ENCODE measurements at regions not wholly inside any gene's neighbourhood (a gene's known extent, or its start where the extent isn't known, plus 50 kb on each side); places are given as distances from the start of the nearest gene placed in this dataset.

- peak; percentile 61 for DNase-seq
- no peak overlapping the region for H3K4me3 ChIP-seq (ENCODE audit: low read depth, low read length)
- no peaks in the 10 kb centered on the region for H3K36me3 ChIP-seq
- H3K9me3 ChIP-seq (ENCODE audit: severe bottlenecking): no peaks in the 10 kb centered on the region
- H3K27me3 ChIP-seq (ENCODE audit: insufficient read depth, low read depth, severe bottlenecking): peaks cover 3% of the 10 kb centered on the region
- TF ChIP-seq CTCF (IDR thresholded peaks at IDR 0.05; ENCODE audit: low read depth, low read length): no peak
- H3K27ac ChIP-seq: no peak overlapping the region
Observed at GRCh38 chr1:57898531-57898930, 474.7 kb upstream of the DAB1 start.

- Histone ChIP-seq H3K9me3 (ENCODE audit: severe bottlenecking) (no peaks in the 10 kb centered on the region), H3K4me3 (ENCODE audit: low read depth, low read length) (no peak overlapping the region), H3K27me3 (ENCODE audit: insufficient read depth, low read depth, severe bottlenecking) (peaks cover 3% of the 10 kb centered on the region), H3K36me3 (no peaks in the 10 kb centered on the region), H3K27ac (no peak overlapping the region)
- no peak for TF ChIP-seq CTCF (IDR thresholded peaks at IDR 0.05; ENCODE audit: low read depth, low read length)
- peak; percentile 55 for DNase-seq
Observed at GRCh38 chr1:57897581-57897980, 473.7 kb upstream of the DAB1 start.

- H3K36me3 ChIP-seq: no peaks in the 10 kb centered on the region
- DNase-seq: no peak
- no peak overlapping the region for H3K4me3 ChIP-seq (ENCODE audit: low read depth, low read length)
- no peak for TF ChIP-seq CTCF (IDR thresholded peaks at IDR 0.05; ENCODE audit: low read depth, low read length)
- H3K27ac ChIP-seq: no peak overlapping the region
- H3K27me3 ChIP-seq (ENCODE audit: insufficient read depth, low read depth, severe bottlenecking): peaks cover 3% of the 10 kb centered on the region
- H3K9me3 ChIP-seq (ENCODE audit: severe bottlenecking): no peaks in the 10 kb centered on the region
Observed at GRCh38 chr1:57894315-57894714, 470.5 kb upstream of the DAB1 start.

DNA sequence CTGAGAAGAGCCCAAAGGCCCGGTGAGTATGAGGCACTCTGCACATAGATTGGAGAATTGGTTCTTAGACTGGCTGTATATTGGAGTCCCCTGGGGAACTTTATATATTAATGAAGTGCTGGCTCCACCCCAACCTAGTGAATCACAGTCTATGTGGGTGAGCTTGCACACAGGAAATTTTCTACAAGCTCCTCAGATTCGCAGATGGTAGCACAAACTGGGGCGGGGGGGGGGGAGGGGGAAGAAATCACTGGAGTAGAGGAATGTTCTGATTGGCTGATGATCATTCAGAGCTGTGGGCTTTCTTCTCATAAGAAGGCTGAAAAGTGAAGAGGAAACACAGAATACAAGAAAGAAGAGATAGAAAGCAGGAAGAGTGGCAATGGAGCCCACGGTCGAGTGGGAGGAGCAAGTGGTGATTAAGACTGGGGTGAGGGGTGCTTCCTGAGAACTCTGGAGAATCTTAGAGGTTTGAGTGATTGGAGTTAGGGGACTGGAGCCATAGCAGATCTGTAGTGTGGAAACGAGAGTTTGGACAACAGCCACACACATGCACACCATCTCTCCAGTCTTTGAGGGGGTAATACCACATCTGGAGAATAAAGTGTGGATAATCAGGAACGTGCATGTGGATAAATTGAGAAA, 465.9 kb upstream of the DAB1 start:
- H3K4me3 ChIP-seq (ENCODE audit: low read depth, low read length): no peak overlapping the region
- H3K27ac ChIP-seq: no peak overlapping the region
- H3K27me3 ChIP-seq (ENCODE audit: insufficient read depth, low read depth, severe bottlenecking): no peaks in the 10 kb centered on the region
- no peaks in the 10 kb centered on the region for H3K36me3 ChIP-seq
- no peaks in the 10 kb centered on the region for H3K9me3 ChIP-seq (ENCODE audit: severe bottlenecking)
- DNase-seq: no peak
- no peak for TF ChIP-seq CTCF (IDR thresholded peaks at IDR 0.05; ENCODE audit: low read depth, low read length)

DNA sequence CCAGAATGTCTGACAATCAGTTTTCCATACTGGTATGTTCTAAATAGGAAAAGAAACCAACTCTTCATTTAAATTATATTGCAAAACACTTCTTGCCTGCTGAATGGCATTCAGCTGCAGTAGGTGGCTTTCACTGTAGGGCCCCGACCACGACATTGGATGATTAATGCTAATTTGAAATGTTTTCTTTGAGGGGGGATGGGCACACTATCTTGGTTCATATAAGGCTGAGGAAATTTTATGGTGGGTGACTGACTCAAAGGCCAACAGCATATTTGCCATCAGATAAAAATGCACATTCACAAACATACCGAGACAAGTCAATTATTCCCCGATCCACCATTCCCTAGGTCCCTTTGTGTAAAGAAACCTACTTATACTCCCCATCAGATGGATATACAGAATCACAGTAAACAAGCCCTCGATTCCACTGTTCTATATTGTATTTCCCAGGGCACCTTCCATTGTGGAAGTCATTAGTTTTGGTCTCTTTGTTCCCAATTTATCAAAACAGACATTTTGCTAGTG, 464.2 kb upstream of the DAB1 start:
- no peak for DNase-seq
- no peak overlapping the region for H3K4me3 ChIP-seq (ENCODE audit: low read depth, low read length)
- no peak overlapping the region for H3K27ac ChIP-seq
- H3K36me3 ChIP-seq: no peaks in the 10 kb centered on the region
- no peak for TF ChIP-seq CTCF (IDR thresholded peaks at IDR 0.05; ENCODE audit: low read depth, low read length)
- no peaks in the 10 kb centered on the region for H3K9me3 ChIP-seq (ENCODE audit: severe bottlenecking)
- no peaks in the 10 kb centered on the region for H3K27me3 ChIP-seq (ENCODE audit: insufficient read depth, low read depth, severe bottlenecking)

DNA sequence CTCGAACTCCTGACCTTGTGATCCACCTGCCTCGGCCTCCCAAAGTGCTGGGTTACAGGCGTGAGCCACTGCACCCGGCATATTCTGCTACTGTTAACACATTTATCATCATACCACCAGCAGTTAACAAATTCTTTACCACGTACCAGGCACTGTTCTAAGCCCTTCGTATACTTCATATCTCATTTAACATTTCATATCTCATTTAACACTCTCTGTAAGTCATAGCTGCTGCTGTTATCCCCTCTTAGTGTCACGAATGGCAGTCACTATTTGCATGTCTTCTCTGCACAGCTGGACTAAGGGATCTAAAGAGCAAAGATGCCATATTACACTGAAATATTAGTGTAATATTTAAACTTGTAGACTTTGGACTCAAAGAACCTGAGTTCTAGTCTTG, 462.5 kb upstream of the DAB1 start:
- H3K36me3 ChIP-seq: no peaks in the 10 kb centered on the region
- no peaks in the 10 kb centered on the region for H3K27me3 ChIP-seq (ENCODE audit: insufficient read depth, low read depth, severe bottlenecking)
- TF ChIP-seq CTCF (IDR thresholded peaks at IDR 0.05; ENCODE audit: low read depth, low read length): no peak
- DNase-seq: no peak
- H3K27ac ChIP-seq: no peak overlapping the region
- H3K9me3 ChIP-seq (ENCODE audit: severe bottlenecking): no peaks in the 10 kb centered on the region
- no peak overlapping the region for H3K4me3 ChIP-seq (ENCODE audit: low read depth, low read length)
